NCI-H146 (cell line): ENCODE measurements at regions not wholly inside any gene's neighbourhood (a gene's known extent, or its start where the extent isn't known, plus 50 kb on each side); places are given as distances from the start of the nearest gene placed in this dataset.

ENCODE experiments used
- DNase-seq: peaks from one replicate; lab custom pipeline; 2025; lab: John Stamatoyannopoulos, UW

DNA sequence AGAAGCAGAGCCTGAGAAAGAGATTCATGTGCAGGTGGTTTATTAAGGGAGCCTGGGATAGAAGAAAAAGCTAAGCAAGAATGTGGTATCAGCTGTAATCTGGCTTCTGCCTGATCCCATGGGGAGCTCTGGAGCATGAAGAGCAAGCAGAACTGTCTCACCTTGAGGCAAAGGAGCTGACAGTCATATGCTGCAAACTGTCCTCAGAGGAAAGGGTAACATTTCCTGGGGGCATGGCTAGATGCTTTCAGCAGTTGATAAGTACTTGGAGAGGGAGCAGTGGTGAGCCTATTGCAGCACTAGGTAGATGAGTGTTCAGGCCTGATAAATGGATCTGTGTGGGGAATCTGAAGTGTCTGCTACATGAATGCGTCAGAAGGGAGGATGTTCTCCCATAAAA, 621.5 kb upstream of the BTBD3 start:
- no peak for DNase-seq

DNA sequence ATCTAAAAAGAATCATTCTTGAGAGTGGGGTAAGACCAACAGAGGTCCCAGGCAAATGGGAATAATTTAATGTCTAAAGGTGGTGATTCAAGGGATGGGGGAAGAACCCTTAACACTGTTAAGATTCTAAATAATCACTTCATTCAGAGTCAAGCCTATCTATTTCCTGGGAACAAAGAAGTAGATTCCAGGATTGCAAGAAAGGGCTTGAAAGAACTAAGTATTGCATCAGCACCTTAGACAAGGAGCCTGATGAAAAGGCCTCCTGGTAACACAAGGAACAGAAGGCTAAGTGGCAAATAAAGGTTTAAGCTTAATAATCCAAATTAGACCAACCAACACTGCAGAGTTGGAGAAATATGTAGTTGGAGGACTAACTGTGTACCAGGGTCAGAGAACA, 620.7 kb upstream of the BTBD3 start:
- no peak for DNase-seq

DNA sequence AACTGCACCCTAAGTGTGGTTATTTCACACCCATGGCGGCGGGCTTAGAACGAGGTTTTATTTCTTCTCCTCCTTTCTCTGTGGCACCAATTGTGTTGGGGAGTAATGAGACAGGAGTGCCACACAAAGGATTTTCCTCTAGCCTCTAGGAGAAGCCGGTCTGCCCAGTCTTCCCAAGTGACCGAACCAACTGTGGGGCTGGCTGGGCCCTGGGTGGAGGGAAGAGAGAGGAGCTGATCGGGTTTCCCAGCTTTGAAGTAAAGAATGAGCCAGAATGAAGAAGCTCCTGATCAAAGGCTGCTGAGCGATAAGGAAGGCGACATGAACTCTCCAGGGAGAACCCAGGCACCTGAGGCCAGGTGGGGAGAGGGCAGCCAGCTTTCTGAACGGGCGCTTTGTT, 616.0 kb upstream of the BTBD3 start:
- no peak for DNase-seq

DNA sequence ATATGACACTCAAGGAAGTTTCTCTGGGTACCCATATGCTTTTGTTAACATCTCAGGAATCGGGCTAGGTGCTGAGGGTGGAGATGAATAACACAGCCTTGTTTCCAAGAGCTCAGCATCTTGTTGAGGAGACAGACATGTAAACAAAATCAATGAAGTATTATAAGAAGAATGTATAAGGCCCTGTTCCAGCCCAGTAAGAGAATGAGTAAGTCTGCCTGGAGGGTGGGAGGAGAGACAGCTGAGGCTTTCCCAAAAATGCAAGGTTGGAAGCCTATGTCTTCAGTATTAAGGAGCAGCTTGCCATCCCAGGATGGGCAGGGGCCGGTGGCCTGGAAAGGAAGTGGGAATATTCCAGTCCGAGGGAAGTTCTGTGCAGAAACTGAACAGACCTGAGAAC, 615.3 kb upstream of the BTBD3 start:
- no peak for DNase-seq

DNA sequence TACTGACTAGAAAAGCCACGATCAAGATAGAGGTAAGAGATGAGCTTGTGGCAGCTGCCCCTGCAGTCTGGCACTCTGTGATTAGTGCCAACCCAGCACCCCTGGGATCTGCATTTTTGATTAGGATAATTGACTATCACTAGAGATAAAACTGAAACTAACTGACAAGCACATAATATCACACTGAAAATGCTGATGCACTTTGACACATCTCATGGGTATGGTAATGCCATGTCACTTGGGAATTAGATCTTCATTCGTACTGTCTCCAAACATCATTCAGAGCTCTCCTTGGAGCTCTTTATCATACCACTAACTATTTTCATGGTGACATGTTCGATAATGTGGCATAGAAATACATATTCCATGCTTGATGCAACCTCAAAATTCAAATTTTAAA, 612.9 kb upstream of the BTBD3 start:
- DNase-seq: no peak

DNA sequence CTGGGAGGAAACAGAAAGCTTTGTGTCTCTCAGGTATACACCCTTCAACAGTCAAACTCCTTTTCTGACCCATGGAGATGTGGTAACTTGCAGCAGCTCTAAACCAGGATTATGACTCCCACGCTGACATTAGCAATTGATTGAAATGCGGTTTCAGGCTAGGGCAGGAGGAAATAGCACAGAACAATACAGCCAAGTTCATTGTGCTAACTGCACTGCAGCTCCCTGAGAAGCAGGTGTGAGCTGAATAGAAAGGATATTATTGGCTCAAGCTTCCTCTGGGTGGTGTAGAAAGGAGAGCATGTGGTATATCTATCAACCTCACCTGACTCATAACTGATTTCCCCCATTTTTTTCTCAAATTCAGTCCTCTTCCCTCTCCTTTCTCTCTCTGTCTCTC, 612.3 kb upstream of the BTBD3 start:
- DNase-seq: peak; percentile 37

DNA sequence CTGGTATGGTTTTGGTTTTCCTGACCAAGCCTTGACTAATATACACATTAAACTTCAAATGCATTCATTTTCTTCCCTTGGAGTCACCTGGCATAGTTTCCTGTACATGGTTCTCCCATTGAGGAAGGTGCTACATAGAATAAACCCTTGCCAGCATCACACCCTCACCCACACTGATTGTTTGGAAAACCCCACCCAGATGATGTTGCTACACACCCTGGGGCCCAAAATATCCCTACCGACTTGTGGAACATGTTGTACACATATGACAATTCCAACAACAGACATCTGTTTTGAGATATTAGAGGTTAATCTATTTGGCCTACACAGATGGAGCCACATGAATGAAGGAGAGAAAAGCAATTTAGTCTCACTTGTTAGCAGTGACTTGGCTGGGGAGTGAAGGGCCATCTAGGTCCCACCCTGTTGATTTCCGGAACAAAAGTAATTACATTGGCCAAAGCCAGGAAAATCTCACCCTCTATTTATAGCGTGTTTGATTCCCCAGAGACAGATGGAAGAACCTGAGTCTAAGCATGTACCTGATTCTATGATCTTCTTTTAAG, 606.0 kb upstream of the BTBD3 start:
- no peak for DNase-seq

DNA sequence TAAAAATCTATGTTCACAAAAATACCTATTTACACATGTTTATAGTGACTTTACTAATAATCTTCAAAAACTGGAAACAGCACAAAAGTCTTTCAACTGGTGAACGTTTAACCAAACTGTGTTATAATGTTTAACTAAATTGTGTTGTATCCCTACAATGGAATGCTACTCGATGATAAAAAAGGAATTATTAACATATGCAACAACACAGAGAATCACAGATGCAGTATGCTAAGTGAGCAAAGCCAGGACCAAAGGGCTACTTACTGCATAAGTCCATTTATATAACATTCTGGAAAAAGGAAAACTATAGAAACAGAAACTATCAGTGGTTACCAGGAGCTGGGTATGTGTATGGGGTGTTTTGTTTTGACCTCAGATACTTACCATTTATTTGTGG, 602.2 kb upstream of the BTBD3 start:
- no peak for DNase-seq

DNA sequence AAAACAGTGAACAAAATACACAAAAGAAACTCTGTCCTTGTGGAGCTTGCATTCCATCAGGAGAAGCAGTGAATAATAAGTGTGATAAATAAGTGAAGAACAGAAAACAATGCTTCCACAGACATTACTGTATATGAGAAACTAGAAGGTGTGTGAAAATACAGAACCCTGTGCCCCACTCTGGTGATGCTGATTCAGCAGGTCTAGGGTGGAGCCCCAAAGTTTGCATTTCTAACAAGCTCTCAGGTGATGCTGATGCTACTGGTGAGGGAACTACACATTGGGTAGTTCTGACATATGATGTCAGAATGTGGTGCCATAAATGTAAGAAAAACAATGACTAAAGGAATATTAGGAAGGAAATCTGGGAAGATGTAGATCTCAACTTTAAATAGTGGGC, 601.4 kb upstream of the BTBD3 start:
- DNase-seq: no peak

DNA sequence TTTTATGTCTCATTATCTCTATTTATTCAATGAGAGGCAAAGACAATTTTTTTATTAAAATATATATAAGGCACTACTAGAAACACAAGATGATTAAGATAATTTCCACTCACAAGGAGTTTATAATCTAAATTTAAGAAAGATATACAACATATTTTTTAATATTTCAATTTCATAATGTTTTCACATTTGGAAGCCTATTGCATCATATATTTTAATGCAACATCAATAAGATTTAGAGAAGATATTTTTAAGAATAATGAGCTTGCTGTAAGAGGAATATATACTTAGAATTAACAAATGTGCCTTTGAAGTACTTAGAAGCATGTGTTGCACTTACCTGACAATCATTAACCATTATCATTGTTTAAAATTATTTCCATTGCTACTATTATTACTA, 597.7 kb upstream of the BTBD3 start:
- no peak for DNase-seq

DNA sequence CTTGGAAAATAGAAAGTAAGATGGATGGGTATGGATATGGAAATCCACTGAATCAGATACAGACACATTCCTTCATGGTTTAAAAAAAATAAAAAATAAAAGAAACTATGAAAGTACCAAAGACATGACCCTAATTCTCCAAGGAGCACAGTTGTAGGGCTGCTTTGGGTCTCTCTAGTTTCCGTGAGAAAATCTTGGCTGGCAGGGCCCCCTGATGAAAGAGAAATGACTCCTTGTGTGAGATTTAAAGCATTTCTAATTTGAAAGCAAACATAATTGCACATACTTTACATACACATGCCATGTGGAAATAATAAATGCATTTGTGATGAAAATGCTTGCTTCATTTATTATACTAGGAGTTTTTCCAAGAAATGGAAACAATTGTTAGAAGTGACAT, 593.9 kb upstream of the BTBD3 start:
- no peak for DNase-seq

DNA sequence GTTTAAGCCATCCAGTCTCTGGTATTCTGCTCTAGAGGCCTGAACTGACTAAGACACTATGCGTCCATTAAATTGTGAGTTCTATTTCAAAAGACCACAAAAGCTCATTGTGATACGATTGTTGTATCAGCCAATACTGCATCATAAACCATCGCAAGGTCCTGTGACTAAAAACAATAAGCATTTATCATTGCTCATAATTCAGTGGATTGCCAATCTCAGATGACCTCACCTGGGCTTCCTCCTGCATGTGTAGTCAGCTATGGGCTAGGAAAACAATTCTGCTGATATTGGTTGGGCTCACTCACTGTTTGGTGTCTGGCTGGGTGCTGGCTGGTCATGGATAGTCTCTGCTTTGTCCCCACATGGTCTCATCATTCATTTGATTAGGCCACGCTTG, 592.7 kb upstream of the BTBD3 start:
- no peak for DNase-seq

DNA sequence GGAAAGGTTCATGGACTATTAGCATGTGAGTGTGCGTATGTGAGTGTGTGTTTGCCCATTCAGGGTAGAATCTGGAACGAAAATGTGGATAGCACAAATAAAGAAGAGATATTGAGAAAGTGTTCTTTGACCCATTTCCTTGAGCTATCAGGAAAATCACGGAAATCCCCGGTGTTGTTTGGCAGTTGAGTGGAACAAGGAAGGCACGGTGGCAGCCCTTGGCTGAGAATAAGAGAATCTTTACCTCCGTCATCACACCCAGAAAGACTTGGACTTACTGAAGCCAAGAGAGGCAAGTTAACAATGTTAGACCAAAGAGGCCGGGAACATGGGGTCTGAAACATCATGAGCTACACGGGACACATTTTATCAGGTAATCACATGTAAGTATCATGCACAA, 588.9 kb upstream of the BTBD3 start:
- DNase-seq: no peak

DNA sequence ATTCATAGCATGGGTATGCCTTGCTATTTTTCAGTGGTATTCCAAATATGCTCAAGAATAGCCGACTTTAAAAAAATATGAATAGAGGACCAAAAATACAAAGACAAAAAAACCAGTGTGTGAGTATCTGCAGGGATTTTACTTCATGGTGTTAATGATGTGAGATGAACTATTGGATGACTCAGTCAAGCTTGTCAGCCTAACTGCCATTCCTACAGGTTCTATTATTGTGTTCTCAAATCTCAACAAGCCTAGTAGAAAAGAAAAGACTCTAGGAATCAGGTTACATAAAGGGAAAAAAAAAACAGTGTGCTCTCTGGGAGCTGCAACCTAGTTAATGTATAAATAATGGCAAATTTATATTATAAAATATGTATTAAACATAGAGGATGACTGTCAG, 588.4 kb upstream of the BTBD3 start:
- DNase-seq: no peak

DNA sequence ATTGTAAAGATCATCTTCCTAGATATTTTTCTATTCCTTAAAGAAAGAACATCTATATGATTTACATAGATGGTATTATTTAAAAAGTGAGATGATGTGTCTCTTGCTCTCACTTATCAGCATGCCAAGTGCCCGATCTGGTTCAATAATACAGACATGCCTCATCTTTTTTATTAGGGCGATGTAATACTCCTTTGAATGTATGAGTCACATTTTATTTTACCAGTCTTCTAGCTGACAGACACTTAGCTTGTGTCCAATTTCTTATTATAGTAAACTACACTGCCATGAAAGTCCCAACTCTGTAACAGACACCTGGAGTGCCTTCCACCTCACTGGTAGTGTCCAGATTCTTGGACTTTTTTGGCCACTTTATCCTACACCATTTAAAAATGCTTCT, 586.6 kb upstream of the BTBD3 start:
- DNase-seq: no peak

DNA sequence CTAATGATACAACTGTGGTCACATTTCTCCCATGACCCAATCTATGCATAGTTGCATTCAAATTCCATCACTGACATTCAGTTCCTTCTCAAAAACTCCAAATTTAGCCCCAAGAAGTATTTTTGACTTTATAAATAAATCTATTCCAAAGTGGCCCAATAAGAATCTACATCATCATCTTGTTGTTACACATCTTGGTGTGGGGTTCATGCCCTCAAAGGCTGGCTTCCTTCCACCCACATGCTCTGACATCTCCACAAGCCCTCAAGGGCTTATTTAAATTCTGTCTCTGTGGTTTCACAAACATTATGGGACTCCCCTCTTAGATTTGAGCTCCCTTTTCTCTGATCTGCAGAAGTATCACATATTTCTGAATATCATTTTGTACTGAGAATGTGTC, 585.3 kb upstream of the BTBD3 start:
- DNase-seq: no peak

DNA sequence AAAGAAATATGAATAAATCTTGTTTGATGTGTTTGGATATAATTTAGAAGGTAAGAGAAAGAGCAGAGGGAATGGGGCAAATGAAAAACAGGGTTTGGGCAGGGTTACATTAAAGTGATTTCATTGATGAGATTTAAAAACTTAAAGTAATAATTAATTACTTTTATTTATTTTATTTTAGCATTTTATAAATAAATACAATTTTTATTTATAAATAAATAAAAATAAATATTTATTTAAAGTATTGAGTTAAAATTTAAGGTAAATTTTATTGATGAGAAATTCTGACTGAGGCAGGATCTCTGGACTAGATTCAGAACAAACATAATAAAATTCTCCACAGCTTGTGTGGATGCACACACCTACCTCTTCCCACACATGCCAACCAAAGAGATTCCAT, 584.1 kb upstream of the BTBD3 start:
- no peak for DNase-seq

DNA sequence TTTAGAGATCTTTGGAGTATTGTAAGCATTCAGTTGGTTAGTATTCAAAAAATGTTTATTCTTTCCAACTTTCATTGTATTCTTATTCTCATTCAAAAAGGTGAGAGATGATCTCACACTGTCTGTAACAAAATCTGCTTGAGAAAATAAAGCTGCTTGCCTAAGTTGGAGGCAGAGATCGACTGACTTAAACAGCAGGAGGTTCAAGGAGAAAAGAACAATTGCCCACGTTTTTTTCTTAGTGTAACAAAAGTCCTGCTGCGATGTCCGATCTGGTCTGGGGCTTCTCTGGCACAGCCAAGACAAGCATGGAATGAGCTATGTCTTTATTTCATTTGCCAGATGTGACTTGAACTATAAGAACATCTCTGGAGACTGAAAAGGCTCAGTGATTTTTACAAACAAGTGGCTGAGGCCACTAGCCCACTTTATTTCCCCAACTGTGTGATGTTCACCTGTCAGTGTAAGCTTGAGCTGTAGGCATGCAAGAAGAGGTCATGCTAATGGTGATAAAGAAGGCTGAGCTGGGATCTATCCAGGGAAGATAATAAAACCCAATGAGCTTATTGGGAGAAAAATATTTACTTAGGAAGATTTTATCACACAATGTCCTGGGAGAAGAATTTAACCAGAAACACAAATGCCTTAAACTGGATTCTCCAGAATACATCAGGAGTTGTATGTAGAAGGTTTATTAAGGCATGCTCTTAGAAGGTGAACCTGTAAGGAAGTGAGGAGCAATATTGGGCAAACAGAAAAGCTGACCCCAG, 580.1 kb upstream of the BTBD3 start:
- no peak for DNase-seq

DNA sequence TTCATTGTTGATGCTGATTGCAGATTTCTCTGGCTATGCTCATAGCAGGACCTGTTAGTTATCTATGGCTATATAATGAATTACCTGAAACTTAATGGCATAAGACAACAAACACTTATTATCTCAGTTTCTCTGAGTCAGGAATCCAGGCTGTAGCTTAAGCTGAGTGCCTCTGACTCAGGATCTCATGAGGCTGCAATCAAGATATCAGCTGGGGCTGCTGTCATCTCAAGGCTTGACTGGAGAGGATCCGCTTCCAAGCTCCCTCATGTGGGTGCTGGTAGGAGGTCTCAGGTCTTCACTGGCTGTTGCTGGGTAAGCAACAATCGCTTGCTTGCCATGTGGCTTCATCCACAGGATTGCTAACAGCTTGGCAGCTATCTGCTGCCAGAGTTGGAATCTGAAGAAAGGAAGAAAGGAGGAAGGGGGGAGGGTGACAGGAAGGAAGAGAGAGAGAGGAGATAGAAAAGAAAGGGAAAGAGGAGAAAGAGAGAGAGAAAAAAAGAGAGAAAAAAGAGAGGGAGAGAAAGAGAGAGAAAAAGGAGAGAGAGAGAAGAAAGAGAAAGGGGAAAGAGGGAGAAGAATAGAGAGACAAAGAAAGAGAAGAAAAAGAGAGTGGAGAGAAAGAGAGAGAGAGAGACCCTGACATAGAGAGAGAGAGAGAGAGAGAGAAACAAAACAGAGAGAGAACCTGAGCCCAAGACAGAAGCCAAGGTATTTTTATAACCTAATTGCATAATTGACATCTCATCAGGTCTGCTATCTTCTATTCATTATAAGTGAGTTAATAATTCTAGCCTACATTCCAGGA, 579.0 kb upstream of the BTBD3 start:
- no peak for DNase-seq

DNA sequence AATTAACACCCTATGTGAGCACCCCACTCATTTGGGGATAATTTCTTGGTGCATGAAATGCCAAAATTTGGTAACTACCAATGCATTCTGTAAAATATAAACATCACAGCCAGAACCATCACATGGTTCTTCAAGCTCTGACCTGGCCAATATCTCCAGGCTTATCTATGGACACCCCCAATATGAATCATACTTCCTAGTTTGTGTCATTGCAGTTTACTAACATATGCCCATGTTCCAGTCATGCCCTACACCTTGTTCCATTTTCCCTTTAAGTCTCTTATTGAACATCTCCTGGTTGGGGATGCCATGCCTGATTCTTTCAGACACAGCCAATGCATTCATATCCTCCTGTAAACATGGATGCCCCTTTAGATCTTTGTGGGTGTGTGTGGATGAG, 572.8 kb upstream of the BTBD3 start:
- no peak for DNase-seq

DNA sequence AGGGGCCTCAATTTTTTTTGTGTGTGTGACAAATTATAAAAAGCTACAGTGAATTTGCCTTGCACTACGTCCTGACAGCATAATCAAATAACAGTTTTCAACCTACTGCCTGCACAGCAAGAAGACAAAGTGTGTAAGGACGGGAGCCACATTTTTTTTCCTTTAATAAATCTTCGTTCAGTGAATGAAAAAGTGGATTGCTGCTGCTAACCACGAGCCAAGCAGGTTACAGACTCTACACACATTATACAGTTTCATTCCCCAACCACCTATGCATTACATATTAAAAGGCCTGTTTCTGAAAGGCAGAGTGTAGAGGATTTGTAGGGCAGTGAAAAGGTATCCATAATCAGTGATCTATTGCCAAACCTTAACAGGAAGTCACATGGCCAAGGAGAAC, 570.0 kb upstream of the BTBD3 start:
- no peak for DNase-seq

DNA sequence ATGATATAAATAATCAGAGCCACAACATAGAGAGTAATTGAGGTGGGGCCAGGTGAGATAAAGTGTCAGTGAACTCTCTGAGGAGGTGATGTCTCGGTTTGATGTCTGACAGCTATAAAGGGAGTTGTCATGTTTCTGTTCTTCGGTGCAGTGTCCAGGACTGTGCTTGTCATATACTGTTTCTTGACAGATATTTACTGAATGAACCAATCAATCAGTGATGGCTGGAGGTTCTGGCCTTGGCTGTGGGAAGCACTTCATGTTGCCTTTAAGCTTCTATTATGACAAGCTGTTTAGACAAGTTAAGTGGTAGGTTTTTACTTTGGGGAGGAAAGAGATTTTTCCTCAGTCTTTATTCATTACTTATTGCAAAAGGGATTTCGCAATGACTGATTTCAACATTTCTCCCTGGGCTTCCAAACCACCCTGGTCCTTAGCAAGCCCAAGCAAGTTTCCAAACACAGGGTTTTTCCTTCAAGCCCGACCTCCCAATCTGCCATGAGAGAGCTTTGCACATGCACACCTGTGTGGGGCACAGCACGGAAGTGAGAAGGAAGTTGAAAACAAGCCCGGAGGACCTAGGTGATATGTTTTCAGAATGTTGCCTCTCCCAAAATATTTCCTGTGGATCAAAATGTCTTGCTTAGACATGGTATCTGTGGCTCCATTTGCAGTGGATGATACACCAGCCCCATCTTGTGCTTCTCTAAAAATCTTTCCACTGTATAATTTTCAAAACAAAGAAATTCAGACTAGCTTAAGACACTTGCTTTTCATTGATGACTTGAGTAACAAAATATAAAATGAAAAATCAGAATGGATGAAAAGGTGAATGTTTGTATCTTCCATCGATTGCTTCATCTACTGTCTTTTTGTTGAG, 567.3 kb upstream of the BTBD3 start:
- peak; percentile 31 for DNase-seq
